Activated CD8-positive, alpha-beta memory T cell treated with anti-CD3 and anti-CD28 coated beads, Interleukin-2, amount 50 U/mL, for 48 hours (primary cell): ENCODE measurements at regions not wholly inside any gene's neighbourhood (a gene's known extent, or its start where the extent isn't known, plus 50 kb on each side); places are given as distances from the start of the nearest gene placed in this dataset.

Source experiments
- DNase-seq: peaks from one replicate; pipeline ENCODE4 v3.0.0-alpha.2; 2020

GRCh38 chr5:166317425-166317824, 1974.0 kb upstream of the WWC1 start:
- DNase-seq, result no peak

GRCh38 chr5:166320920-166321480, 1970.4 kb upstream of the WWC1 start:
- no peak for DNase-seq

- DNase-seq, result no peak
These were observed 1967.1 kb upstream of the WWC1 start for GRCh38 chr5:166324372-166324771.

- DNase-seq, result no peak
These were observed 1962.2 kb upstream of the WWC1 start for GRCh38 chr5:166329149-166329800.

DNA sequence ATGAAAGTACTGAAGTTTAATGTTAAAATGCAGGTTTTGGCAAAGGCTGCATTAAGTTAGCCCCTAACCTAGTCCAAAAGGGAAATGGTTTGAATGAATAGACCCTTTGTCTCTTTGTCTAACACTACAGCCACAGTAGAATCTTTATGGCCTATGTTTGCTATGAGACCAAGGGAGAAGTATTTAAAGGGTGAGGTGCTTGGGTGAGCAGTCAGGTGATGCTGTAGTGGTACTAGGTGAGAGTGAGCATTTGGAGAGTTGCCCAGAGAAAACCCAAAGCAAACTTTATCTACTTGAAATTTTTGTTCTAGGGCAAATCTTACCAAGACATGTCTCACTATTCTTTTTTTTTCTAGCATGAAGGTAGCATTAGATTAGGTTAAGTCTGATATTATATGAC, 1961.4 kb upstream of the WWC1 start:
- no peak for DNase-seq

DNA sequence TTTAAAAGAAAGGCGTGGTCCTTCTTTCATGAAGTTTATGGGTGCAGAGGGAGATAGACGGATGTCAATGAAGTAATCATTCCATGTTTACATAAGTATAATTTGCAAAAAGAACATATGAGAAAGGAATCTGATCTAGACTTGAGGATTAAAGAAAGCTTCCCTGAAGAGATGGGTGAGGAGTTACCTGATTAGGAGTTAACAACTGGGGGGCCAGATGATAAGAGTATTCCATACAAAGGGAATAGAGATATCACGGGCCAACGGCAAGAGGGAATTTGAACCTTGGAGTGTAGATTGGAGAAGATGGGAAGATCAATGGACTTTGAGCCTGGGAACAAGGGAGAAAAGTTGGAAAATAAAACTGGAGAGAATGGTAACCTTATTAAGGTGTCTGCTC, 1959.9 kb upstream of the WWC1 start:
- no peak for DNase-seq

DNA sequence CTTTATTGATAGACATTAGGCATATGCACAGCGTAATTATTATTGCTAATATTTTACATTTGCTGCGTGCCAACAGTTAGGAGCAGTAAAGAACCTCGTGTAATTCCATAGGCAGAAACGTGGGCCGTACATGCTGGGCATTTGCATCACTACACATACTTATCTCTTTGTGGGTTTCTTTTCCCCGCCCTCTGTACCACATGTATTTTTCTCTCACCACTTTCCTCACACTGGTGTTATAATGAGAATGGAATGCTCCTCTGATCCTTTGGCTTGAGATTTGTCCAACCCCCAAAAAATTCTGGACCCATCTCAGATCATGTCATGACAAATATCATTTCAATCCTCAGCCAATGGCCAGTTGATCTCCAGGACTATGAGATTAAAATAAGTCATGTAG, 1952.6 kb upstream of the WWC1 start:
- DNase-seq, result no peak

GRCh38 chr5:166340039-166340438, 1951.4 kb upstream of the WWC1 start:
- DNase-seq, result no peak

GRCh38 chr5:166341740-166342337, 1949.6 kb upstream of the WWC1 start:
- no peak for DNase-seq

DNA sequence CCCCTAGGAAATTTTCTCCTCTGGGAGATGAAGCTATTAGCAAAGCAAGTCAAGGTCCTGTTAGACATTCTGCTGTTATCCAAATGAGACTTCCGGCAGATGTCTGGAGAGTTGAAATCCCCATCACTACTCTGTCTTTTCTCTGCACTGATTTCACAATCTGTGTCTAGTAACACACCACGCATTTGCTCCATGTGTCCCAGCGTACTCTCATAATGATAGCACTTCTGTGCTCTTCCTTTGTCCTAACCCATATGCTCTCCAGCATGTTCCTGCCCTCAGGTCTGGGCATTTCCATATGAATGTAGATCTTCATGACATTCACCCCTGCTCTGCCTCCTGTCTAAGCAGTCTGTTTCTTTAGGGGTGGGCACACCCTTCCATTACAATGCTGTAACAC, 1949.0 kb upstream of the WWC1 start:
- no peak for DNase-seq

DNA sequence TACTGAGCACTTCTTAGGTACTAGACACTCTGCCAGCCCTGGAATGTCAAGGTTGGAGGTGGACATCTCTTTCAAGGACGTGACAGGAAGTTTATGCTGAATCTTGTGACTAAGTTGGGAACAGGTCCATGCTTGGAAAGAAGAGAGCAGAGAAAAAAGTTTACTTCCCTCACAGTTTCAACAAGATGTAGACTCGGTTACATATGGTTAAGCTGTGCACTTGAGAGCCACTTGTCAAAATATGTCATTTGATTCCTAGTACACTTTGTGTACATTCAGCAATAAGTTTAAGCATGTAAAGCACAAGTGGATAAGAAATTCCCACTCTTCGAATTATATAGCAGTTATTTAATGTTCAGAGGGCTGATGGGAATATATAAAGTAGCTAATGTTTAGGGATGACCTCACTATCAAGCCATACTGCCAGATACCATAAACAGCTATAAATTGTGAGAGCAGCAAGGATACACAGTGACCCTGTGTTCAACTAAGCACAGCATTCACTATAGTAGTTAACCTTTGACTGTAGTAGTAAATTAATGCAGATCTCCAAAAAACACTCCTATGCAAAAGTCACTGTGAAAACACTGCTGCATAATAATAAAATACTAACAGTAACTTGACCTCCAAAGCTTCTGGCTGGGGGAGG, 1944.6 kb upstream of the WWC1 start:
- DNase-seq, result no peak

DNA sequence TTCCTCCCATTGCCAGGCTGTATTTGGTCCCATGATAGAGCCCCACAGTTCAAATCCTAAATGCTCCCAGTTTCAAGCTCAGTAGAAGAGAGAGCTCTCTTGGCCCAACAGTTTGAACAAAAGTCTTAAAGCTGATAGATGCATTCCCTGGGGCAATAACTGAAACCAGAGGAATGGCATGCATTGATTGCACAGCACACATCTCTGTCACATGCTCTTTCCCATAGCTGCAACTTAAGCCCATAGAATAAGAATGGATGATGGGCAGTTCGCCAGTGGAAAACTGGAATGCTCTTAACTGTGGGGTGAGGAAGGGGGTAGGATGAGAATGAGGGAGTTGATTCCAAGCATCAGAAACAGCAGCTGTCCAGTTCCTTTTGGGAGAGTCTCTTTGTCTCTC, 1942.4 kb upstream of the WWC1 start:
- no peak for DNase-seq

DNA sequence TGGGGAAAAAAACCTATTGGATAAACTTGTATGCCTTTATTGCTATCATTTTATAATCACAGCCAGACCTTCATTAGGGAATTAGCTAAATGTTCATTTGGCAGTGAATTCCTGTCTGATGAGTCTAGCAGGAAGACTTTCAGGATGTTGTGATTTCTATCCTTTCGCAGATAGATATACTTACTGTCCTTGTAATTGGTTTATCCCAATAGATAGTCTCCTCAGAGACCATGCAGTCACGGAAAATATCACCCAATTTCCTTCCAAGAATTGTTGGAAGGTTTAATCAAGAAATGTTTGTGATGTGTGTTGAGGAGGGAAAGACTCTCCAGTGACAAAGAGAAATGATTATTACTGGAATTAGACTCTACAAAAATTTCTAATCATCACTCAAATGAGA, 1937.9 kb upstream of the WWC1 start:
- no peak for DNase-seq

DNA sequence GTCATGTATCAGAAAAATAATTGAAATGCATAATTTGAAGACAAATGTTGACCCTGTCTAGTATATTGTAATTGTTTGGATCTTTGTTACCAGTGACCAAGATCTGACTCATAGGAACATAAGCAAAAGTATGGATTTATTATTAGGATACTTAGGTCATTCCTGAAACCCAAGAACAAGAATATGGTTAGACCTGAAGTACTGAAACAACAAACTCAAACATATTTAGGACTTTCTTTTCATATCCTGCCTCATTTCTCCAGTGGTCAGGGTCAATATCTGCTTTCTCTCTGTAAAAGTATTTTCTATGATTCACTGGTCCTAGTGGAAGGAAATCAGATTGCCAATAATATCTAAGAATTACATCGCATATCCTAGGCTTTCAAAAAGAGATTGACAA, 1937.1 kb upstream of the WWC1 start:
- DNase-seq, result no peak

GRCh38 chr5:166356096-166356495, 1935.3 kb upstream of the WWC1 start:
- DNase-seq, result no peak

GRCh38 chr5:166358127-166358830, 1933.2 kb upstream of the WWC1 start:
- no peak for DNase-seq

GRCh38 chr5:166363087-166363760, 1928.2 kb upstream of the WWC1 start:
- no peak for DNase-seq

- DNase-seq, result no peak
These were observed 1926.3 kb upstream of the WWC1 start for GRCh38 chr5:166365164-166365563.

DNA sequence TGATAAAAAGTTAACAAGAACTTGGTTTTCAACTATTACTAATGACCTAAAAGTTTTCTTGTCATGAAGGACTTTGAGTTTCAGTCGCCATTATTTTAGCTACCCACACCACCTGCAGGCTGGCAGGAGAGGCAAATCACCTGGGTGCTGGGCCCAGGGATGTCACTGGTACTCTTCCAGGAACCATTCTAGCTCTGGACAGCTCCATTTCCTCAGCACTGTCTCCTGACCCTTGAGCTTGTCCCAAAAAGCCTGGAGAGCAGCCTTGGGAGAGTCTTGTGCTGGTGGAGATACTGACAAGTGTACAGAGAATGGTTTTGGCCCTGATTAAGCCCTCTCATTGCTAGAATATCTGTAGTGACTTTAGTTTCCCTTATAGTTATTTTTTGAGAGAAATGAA, 1924.1 kb upstream of the WWC1 start:
- no peak for DNase-seq

DNA sequence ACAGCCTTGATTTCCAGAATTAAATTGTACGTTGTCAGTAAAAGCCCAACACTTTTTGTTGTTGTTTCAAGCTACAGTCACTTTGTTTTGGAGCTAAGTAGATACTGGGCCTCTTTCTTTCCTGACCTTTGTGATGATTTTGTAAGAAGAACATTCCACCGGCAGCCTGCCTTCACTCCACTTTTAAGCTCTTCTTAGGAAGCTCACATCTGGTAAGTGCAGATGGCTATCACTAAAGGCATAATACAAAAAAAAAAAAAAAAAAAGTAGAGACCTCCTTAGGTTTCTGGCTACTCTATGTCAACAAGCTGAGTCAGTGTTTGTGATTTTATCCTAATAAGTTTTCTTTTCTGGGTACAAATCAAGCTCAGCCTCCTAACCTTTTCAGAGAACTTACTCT, 1922.1 kb upstream of the WWC1 start:
- DNase-seq, result no peak

- no peak for DNase-seq
These were observed 1921.6 kb upstream of the WWC1 start for GRCh38 chr5:166369807-166370206.

DNA sequence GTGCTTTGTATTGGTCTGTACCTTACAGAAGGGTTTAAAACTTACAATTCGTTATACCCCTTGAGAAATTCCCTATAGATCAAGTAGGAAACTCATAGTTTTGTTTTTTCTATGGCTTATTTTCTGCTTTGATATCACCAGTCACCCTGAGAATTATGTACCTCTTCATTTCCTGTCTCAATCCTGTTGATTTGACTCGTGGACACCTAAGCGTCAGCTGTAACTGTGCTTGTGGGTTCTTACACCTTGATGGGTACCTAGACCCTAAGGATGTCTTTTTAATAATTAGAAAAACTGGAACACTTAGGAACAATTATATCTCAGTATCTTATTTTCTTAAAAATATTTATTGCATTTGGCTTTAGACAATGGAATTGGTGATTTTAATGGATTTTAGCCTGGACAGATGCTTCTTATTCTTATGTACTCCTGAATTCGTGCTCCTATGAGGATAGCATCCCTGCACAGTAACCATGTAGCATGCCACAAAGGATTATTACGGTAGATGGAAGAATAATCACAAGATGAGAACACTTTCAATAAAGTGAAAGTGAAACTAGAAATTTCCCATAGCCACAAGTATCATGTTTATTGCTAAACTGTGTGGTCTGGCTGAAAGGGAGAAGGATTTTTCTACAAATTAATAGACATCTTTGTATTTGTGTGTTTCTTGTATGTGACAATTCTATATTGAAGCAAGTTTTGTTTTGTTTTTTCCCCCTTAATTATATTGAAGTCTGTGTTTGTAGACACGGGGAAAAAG, 1920.3 kb upstream of the WWC1 start:
- no peak for DNase-seq
